ENCODE measurements at regions not wholly inside any gene's neighbourhood (a gene's known extent, or its start where the extent isn't known, plus 50 kb on each side); places are given as distances from the start of the nearest gene placed in this dataset.
"Not testable (repeated sequence)": the region's sequence is repeated elsewhere in the genome, so short reads cannot be mapped to it uniquely, and the experiment has no call there.

GRCh38 chr6:128736780-128737179 lies 146.2 kb upstream of the LAMA2 start:
- no peak for DNase-seq

DNA sequence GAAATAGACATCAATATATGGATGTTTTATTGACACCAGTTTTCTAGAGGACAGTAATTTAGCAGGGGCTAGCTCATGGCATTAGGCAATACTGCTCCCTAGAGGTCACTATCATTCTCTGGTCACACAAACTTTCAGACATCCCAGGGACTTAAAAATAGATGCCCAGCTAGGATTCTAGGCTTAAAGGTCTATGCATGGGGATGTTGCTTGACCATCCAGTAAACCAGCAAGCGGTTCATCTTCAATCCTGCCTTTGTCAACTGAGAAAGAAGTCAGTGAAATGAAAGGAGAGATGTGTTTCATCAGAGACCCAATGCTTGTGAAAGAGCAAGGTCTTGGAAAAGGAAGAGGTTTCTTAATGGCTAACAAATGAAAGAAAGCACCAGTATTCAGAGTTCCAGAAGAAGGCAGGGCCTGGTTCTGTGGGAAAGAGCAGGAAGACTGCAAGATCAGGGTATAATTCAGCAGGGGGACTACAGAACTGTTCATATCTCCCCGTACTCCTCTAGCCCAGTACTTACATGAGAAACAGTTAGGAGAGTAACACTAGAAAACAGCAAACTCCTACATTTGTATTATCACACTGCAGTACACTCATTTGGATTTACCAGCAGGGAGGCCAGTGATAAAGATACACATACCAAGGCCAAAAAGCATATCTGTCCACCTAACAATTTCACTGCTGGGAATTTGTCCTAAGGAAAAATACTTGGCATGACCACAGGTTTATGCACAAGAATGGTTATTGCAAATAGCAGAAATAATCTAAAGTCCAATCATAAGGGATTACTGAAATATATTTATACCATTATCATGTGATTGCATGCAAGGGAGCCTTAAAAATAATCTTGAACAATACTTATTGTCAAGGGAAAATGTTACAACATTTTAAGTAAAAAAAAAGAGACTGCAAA lies 151.4 kb upstream of the LAMA2 start:
- DNase-seq: no peak

GRCh38 chr6:128727500-128727899 lies 155.4 kb upstream of the LAMA2 start:
- no peak for DNase-seq

GRCh38 chr6:128725271-128726233 lies 157.4 kb upstream of the LAMA2 start:
- DNase-seq: peak; percentile 27

GRCh38 chr6:128724738-128725137 lies 158.2 kb upstream of the LAMA2 start:
- DNase-seq: no peak

DNA sequence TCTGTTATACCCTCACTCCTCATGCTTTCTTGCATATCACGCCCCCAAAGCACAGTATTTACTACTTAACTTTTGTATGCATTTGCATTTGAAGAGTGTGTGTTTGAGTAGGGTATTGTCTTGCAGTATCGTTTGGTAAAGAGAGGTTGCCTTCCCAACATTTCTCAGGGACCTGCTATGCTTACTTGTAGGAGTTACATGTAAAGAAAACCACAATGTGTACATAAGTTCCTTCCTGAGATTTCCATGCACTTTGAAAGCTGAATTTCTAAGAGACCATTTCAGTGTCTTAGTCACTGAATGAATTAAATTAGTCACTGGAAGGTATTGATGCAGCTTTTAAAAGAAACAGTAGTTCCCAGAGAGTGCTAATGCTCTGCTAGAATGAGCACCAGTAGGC lies 159.3 kb upstream of the LAMA2 start:
- no peak for DNase-seq

- no peak for DNase-seq
These were observed 162.0 kb upstream of the LAMA2 start for GRCh38 chr6:128720891-128721290.

DNA sequence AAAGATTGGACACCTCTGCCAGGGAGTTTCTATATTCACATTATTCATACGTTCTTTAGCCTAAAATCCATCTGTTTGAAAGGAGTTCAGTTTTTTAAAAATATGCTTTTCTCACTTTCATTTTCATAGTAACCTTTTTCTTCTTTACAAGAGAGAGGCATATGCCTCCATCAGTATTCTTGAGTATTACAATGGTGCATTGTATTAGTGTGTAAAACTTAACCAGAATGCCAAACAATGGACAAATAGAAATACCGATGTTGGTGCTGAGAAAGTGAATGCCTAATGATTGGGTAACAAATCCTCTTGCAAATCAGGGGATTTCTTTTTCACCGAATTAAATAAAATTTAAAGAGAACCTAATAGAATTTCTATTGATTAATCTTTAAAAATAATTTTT lies 163.2 kb upstream of the LAMA2 start:
- DNase-seq: no peak

- no peak for DNase-seq
These were observed 169.5 kb upstream of the LAMA2 start for GRCh38 chr6:128713461-128713860.

GRCh38 chr6:128712898-128713297 lies 170.0 kb upstream of the LAMA2 start:
- DNase-seq: no peak

GRCh38 chr6:128711149-128711548 lies 171.8 kb upstream of the LAMA2 start:
- DNase-seq: no peak

GRCh38 chr6:128710315-128710714 lies 172.6 kb upstream of the LAMA2 start:
- no peak for DNase-seq

DNA sequence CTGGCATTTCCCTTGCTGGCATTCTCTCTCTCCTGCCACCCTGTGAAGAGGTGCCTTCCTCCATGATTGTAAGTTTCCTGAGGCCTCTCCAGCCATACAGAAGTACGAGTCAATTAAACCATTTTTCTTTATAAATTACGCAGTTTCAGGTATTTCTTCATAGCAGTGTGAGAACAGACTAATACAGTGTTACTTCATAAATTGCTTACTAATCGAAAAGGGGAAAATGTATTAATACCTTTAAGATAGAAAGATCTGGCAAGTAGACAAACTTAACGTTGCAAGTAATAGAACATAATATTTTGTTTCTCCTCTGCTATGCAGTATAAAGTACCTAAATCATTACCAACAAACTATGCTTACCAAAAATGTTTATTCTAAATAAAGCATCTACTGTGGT lies 178.3 kb upstream of the LAMA2 start:
- no peak for DNase-seq

DNA sequence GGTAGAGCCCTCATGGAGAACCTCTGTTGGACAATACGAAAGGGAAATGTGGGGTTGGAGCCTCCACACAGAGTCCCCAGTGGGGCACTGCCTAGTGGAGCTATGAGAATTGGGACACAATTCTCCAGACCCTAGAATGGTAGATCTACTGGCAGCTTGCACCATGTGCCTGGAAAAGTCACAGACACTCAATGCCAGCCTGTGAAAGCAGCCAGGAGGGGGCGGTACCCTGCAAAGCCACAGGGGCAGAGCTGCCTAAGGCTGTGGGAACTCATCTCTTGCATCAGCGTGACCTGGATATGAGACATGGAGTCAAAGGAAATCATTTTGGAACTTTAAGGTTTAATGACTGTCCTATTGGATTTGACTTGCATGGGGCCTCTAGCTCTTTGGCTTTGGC lies 179.1 kb upstream of the LAMA2 start:
- DNase-seq: not testable (repeated sequence)

- DNase-seq: no peak
These were observed 176.6 kb upstream of the PTPRK start for GRCh38 chr6:128696691-128697689.

- no peak for DNase-seq
These were observed 174.1 kb upstream of the PTPRK start for GRCh38 chr6:128694303-128695009.

DNA sequence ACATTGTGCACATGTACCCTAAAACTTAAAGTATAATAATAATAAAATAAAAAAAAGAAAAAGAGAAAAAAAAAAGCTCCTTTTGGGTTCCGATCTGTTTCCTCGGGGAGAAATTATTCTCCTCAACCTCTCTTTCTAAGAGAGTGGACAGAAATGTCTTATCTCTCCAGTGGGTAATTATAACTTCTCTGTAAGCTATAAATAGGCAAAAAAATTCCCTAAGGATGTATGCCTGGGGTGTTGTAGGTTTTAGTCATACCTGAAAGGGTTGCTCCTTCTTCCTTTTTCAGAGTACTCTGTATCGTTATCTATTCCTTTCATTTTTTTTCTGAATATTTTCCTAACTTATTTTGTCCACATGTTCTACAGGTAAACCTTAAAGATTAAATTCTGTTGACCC lies 169.7 kb upstream of the PTPRK start:
- DNase-seq: no peak

DNA sequence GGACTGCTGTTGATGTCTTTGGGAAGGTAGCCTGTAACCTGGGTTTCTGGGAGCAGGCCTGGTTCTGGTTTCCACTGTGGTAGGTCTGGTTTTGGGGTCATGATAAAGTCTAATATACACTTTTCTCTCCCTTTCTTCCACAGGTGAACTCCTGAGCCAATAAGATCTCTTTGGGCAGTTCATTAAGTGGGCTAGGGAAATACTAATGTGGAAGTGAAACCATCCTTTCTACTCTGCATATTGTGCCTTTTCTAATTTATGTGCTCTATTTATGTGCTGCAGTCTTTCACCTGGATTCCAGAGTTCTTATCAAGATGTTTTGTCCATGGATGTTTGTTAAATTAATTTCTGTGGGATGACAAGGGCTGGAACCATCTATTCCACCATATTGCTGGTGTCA lies 165.7 kb upstream of the PTPRK start:
- no peak for DNase-seq

DNA sequence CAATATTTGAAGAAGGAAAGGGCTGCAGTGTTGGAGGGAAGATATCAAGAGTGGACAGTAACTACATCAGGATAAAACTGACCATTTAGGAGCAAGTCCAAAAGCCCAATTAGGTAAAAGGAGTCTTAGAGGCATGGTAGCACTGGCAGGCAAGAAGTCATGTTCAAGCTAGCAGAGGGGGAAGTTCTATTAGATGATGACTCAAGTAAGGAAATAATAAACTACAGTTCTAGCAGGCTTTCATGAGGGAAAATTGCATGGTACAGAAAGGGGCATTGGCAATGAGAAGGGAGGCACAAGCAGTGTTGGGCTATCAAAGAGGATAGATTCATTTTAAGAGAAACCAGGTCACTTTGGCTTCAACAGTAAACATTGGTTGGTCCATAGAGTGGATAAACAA lies 156.1 kb upstream of the PTPRK start:
- no peak for DNase-seq

DNA sequence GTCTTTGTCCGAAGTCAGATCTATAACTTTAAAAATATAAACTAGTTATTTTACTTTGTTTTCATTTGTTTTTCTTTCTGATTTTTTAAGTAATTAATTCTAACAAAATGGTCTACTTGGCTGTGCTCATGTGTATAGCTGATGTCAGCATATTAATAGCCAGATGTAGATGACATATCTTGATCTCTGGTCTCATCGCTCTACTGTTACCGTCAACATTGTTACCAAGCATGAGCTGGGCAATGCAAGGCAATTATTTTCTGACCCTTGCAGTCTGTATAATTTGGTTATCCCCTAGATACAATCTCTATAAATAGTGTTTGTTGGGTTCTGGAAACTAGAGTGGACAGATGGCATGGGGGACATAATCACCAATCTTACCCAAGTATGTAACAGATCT lies 151.6 kb upstream of the PTPRK start:
- DNase-seq: no peak

- DNase-seq: no peak
These were observed 147.0 kb upstream of the PTPRK start for GRCh38 chr6:128667339-128667858.

- DNase-seq: no peak
These were observed 146.0 kb upstream of the PTPRK start for GRCh38 chr6:128666405-128666804.
